ENCODE measurements at regions not wholly inside any gene's neighbourhood (a gene's known extent, or its start where the extent isn't known, plus 50 kb on each side); places are given as distances from the start of the nearest gene placed in this dataset.
A peak's percentile ranks its signal among the peaks of the same experiment; 100 is the strongest.
"Not testable (repeated sequence)": the region's sequence is repeated elsewhere in the genome, so short reads cannot be mapped to it uniquely, and the experiment has no call there.

- H3K4me3 ChIP-seq; intact Hi-C loops (cut with DNase I); H3K27ac ChIP-seq; H3K9me3 ChIP-seq; ATAC-seq; H3K36me3 ChIP-seq; H3K27me3 ChIP-seq; DNase-seq; H3K4me1 ChIP-seq: not testable (repeated sequence)
Observed at GRCh38 chr2:111257607-111258006, 136.9 kb downstream of the BCL2L11 start.

DNA sequence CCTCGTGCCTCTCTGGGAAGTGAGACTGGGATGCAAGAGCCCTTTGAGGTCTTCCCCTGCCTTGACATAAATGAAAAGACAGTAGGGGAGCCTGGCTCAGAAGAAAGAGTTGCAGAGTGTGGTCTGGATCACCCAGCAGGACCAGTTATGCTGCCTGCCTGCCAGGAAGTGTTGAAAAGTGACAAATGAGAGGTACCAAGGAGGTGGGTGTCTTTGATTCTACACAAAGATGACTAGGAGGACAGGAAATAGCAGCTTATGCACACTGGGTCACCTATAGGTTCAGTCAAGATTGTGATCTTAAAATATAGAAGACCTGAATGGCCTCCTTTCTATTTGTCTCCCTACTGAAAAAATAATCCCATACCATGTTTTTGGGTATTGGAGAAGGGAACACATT, 137.6 kb downstream of the BCL2L11 start:
- H3K4me3 ChIP-seq; H3K27me3 ChIP-seq; intact Hi-C loops (cut with DNase I); ATAC-seq; H3K36me3 ChIP-seq; H3K27ac ChIP-seq; H3K4me1 ChIP-seq; H3K9me3 ChIP-seq; DNase-seq: not testable (repeated sequence)

DNA sequence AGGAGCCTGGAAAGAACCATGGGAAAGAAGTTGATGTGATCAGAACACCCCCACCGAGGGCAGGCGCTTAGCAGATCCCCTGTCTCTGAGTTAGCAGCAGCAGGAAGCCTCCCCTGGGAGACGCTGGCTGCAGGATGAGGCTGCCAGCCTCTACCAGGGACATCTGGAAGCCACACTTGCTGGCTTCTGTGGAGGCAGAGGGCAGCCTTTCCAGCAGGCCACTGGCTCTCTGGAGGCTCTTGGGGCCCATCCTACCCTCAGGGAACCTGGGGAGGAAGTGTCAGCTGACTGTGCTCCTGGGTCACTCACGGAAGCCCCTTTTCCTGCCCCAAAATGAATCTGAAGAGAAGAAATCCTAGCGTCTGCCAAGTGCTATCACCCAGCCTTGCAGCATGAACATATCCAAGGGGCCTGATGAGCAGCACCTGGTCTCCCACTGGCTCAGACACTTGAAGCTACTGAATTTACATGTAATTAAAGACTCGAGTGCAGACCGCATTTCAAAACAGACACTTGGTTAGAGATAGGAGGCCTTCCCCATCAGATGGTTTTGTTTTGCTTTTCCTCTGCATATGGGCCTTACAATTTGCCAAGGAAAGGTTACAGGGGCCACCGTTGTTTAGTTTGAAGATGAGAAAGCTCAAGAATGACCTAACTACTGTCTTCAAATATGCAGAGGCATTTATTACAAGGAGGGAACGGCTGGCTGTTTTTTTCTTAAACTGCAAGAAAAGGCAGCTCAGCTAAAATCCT, 142.1 kb downstream of the BCL2L11 start:
- H3K9me3 ChIP-seq; intact Hi-C loops (cut with DNase I); H3K4me3 ChIP-seq; ATAC-seq; H3K27ac ChIP-seq; H3K36me3 ChIP-seq; DNase-seq; H3K27me3 ChIP-seq; H3K4me1 ChIP-seq: not testable (repeated sequence)

GRCh38 chr2:111263380-111264017, 142.8 kb downstream of the BCL2L11 start:
- DNase-seq; H3K36me3 ChIP-seq; H3K27me3 ChIP-seq; H3K27ac ChIP-seq; intact Hi-C loops (cut with DNase I); H3K4me3 ChIP-seq; H3K9me3 ChIP-seq; H3K4me1 ChIP-seq: not testable (repeated sequence)
- peak; percentile 57 for ATAC-seq

GRCh38 chr2:111264956-111265355, 144.2 kb downstream of the BCL2L11 start:
- H3K27ac ChIP-seq; H3K4me3 ChIP-seq; ATAC-seq; H3K9me3 ChIP-seq; H3K27me3 ChIP-seq; H3K36me3 ChIP-seq; intact Hi-C loops (cut with DNase I); H3K4me1 ChIP-seq; DNase-seq: not testable (repeated sequence)

- H3K4me3 ChIP-seq; H3K9me3 ChIP-seq; H3K27ac ChIP-seq; intact Hi-C loops (cut with DNase I); H3K4me1 ChIP-seq; H3K36me3 ChIP-seq; H3K27me3 ChIP-seq; ATAC-seq; DNase-seq: not testable (repeated sequence)
Observed at GRCh38 chr2:111266556-111266955, 145.8 kb downstream of the BCL2L11 start.

GRCh38 chr2:111267038-111267437, 146.3 kb downstream of the BCL2L11 start:
- H3K4me1 ChIP-seq; H3K27ac ChIP-seq; H3K4me3 ChIP-seq; DNase-seq; H3K27me3 ChIP-seq; H3K36me3 ChIP-seq; intact Hi-C loops (cut with DNase I); H3K9me3 ChIP-seq: not testable (repeated sequence)
- peak; percentile 74 for ATAC-seq

GRCh38 chr2:111269761-111270323, 149.1 kb downstream of the BCL2L11 start:
- DNase-seq; H3K4me1 ChIP-seq; ATAC-seq; H3K36me3 ChIP-seq; H3K27ac ChIP-seq; H3K27me3 ChIP-seq; H3K4me3 ChIP-seq; intact Hi-C loops (cut with DNase I); H3K9me3 ChIP-seq: not testable (repeated sequence)

DNA sequence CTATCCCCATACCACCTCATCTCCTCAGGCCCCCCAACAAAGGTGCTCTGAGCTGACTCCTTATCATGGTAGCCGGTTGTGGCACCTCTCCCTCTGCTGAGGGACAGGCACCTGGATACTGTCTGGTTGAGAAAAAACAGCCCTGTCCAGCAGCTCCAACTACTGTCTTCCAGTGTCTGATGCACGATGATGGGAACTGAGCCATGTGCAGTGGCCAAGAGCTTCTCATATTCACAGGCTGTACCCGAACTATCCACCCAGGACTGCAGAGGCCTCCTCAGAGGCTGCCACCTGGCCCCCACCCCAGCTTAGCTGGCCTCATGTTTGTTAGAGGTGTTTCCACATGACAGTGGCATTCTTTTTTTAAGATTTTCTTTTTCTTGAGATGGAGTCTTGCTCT, 149.9 kb downstream of the BCL2L11 start:
- H3K4me3 ChIP-seq; intact Hi-C loops (cut with DNase I); DNase-seq; H3K36me3 ChIP-seq; ATAC-seq; H3K27ac ChIP-seq; H3K4me1 ChIP-seq; H3K9me3 ChIP-seq; H3K27me3 ChIP-seq: not testable (repeated sequence)

GRCh38 chr2:111271647-111272304, 151.1 kb downstream of the BCL2L11 start:
- H3K9me3 ChIP-seq; DNase-seq; H3K27me3 ChIP-seq; H3K36me3 ChIP-seq; H3K4me1 ChIP-seq; H3K27ac ChIP-seq; H3K4me3 ChIP-seq; intact Hi-C loops (cut with DNase I); ATAC-seq: not testable (repeated sequence)

- H3K36me3 ChIP-seq; H3K27me3 ChIP-seq; intact Hi-C loops (cut with DNase I); H3K4me1 ChIP-seq; H3K27ac ChIP-seq; DNase-seq; H3K4me3 ChIP-seq; ATAC-seq; H3K9me3 ChIP-seq: not testable (repeated sequence)
Observed at GRCh38 chr2:111273007-111273406, 152.3 kb downstream of the BCL2L11 start.

GRCh38 chr2:111275047-111275853, 154.5 kb downstream of the BCL2L11 start:
- H3K27ac ChIP-seq; intact Hi-C loops (cut with DNase I); H3K36me3 ChIP-seq; DNase-seq; H3K4me3 ChIP-seq; H3K9me3 ChIP-seq; H3K4me1 ChIP-seq; H3K27me3 ChIP-seq; ATAC-seq: not testable (repeated sequence)

- H3K4me3 ChIP-seq; intact Hi-C loops (cut with DNase I); ATAC-seq; H3K27me3 ChIP-seq; H3K4me1 ChIP-seq; DNase-seq; H3K9me3 ChIP-seq; H3K27ac ChIP-seq; H3K36me3 ChIP-seq: not testable (repeated sequence)
Observed at GRCh38 chr2:111275854-111276171, 155.1 kb downstream of the BCL2L11 start.

All from upper lobe of right lung (tissue), 1 donor.